Spleen (tissue), 7 donors: ENCODE measurements at regions not wholly inside any gene's neighbourhood (a gene's known extent, or its start where the extent isn't known, plus 50 kb on each side); places are given as distances from the start of the nearest gene placed in this dataset.

Experiments
- POLR2A ChIP-seq, 3 donors: fragments of 450-650 bp; IDR thresholded peaks; one replicate each; pipeline ENCODE4 v1.5.1; 2017; ENCODE audit warnings: antibody characterized with exemption in 3 of 3, mild to moderate bottlenecking in 1 of 3
- POLR2AphosphoS5 ChIP-seq, 3 donors: sonication (generic); formaldehyde crosslinking; IDR thresholded peaks; one replicate each; pipeline ENCODE4 v1.5.1; 2017; ENCODE audit warnings: antibody characterized with exemption in 3 of 3
- TF ChIP-seq, protein P1 (sequence below), 11 experiments: fragments of 200-600 bp in 7 of 11; fragments of 450-650 bp in 4 of 11; sonication (generic) in 4 of 11; IDR thresholded peaks in 8 of 11; conservative IDR thresholded peaks in 3 of 11; 1 replicate in 7 of 11; 2 replicates in 4 of 11; pipeline versions ENCODE4 v1.4.0 to v1.8.0; 2016 to 2021; ENCODE audit warnings: antibody characterized with exemption in 11 of 11, inconsistent platforms in 4 of 11, mild to moderate bottlenecking in 1 of 11
- donor health status: DM: no; HTN: no; CAD: no; lungs with moderate emphysema.
- donor health status: DM: no; HTN: no; CAD: no.
- donor health status: DM: no; HTN: no; CAD: no.

GRCh38 chr16:88309908-88310265 is 72.9 kb upstream of the ZNF469 start:
- TF ChIP-seq POLR2AphosphoS5 (IDR thresholded peaks at IDR 0.05), result no peak
- TF ChIP-seq, protein P1, sequence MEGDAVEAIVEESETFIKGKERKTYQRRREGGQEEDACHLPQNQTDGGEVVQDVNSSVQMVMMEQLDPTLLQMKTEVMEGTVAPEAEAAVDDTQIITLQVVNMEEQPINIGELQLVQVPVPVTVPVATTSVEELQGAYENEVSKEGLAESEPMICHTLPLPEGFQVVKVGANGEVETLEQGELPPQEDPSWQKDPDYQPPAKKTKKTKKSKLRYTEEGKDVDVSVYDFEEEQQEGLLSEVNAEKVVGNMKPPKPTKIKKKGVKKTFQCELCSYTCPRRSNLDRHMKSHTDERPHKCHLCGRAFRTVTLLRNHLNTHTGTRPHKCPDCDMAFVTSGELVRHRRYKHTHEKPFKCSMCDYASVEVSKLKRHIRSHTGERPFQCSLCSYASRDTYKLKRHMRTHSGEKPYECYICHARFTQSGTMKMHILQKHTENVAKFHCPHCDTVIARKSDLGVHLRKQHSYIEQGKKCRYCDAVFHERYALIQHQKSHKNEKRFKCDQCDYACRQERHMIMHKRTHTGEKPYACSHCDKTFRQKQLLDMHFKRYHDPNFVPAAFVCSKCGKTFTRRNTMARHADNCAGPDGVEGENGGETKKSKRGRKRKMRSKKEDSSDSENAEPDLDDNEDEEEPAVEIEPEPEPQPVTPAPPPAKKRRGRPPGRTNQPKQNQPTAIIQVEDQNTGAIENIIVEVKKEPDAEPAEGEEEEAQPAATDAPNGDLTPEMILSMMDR (IDR thresholded peaks at IDR 0.05 in 8 of 11, conservative IDR thresholded peaks at IDR 0.05 in 3 of 11), result no peak
- TF ChIP-seq POLR2A (IDR thresholded peaks at IDR 0.05), result no peak
